Heart left ventricle (tissue), 16 donors: ENCODE measurements at regions not wholly inside any gene's neighbourhood (a gene's known extent, or its start where the extent isn't known, plus 50 kb on each side); places are given as distances from the start of the nearest gene placed in this dataset.

Experiments
- ATAC-seq, 4 donors: fragments of 200-7000 bp; cut with Tn5 transposase; one replicate each; pipeline ENCODE4 v1.9.1; 2020 to 2022; ENCODE audit warnings: moderate library complexity in 4 of 4, mild to moderate bottlenecking in 3 of 4, moderate number of reproducible peaks in 1 of 4
- DNase-seq, 5 donors: peaks; one replicate each; pipeline ENCODE4 v3.0.0-alpha.2; 2020
- H3K27ac ChIP-seq, 12 donors: fragments of 200-600 bp; sonication (generic) in 4 of 12; one replicate each; pipeline versions ENCODE4 v1.5.0 to v1.8.0; 2016 to 2022; ENCODE audit warnings: mild to moderate bottlenecking in 2 of 12
- H3K27me3 ChIP-seq, 9 donors: fragments of 200-600 bp; sonication (generic) in 2 of 9; one replicate each; pipeline versions ENCODE4 v1.5.1 to v1.8.0; 2016 to 2022; ENCODE audit warnings: mild to moderate bottlenecking in 3 of 9
- H3K36me3 ChIP-seq, 9 donors: fragments of 200-600 bp; sonication (generic) in 2 of 9; one replicate each; pipeline versions ENCODE4 v1.5.0 to v1.8.0; 2018 to 2022; ENCODE audit warnings: mild to moderate bottlenecking in 2 of 9
- H3K4me1 ChIP-seq, 12 donors: fragments of 200-600 bp; sonication (generic) in 4 of 12; one replicate each; pipeline versions ENCODE4 v1.5.0 to v1.8.0; 2016 to 2022; ENCODE audit warnings: mild to moderate bottlenecking in 3 of 12
- H3K4me3 ChIP-seq, 12 donors: fragments of 200-600 bp; sonication (generic) in 4 of 12; one replicate each; pipeline versions ENCODE4 v1.5.0 to v1.8.0; 2017 to 2022; ENCODE audit warnings: mild to moderate bottlenecking in 9 of 12, moderate library complexity in 4 of 12
- H3K9me3 ChIP-seq, 12 donors: fragments of 200-600 bp; sonication (generic) in 4 of 12; one replicate each; pipeline versions ENCODE4 v1.5.0 to v1.8.0; 2016 to 2022; ENCODE audit warnings: mild to moderate bottlenecking in 1 of 12
- CTCF ChIP-seq, 12 donors: fragments of 200-600 bp; sonication (generic) in 4 of 12; IDR thresholded peaks; one replicate each; pipeline versions ENCODE4 v1.5.0 to v1.8.0; 2018 to 2022; ENCODE audit warnings: antibody characterized with exemption in 12 of 12, mild to moderate bottlenecking in 5 of 12
- POLR2A ChIP-seq, 2 donors: fragments of 450-650 bp; IDR thresholded peaks; one replicate each; pipeline ENCODE4 v1.6.1; 2017; ENCODE audit warnings: antibody characterized with exemption in 2 of 2, mild to moderate bottlenecking in 2 of 2, moderate library complexity in 2 of 2
- WGBS, 4 donors: extraction: QIAGEN DNeasy Blood & Tissue Kit in 2 of 4; methylation state at CpG; one replicate each; pipeline versions ENCODE4 v1.1.5 to v1.1.7; 2013 to 2018; 5-methylcytosine and 5-hydroxymethylcytosine counted together
- intact Hi-C, 10 donors: fragments of 100-400 bp; cut with DNase I; formaldehyde crosslinking; loops; one replicate each; pipeline versions ENCODE4 v1.11.1 to v1.14.2; 2022
- donor health status: ischemic (EF 13 %, LVEDD 7.1; RV severe dilation, severe dysfunction).
- donor health status: healthy with polysubstance abuse.
- donor health status: DM: no; HTN: yes; CAD: no.
- donor health status: DM: no; HTN: no; CAD: no.
- donor health status: ischemic (EF 25% LVEDD 6.9; RV normal size, moderate dysfunction).
- donor health status: ischemic (EF 25% LVEDD 5.7; RV mildly dilated, moderate dysfunction).
- donor health status: healthy.
- donor health status: DM: yes; HTN: yes; CAD: no.
- donor health status: ischemic (EF 35%, LVEDD 5.7; RV mildly dilated, moderate dysfunction).
- donor health status: nonischemic (EF 11% LVEDD 7.7; RV severe dilation, severe dysfunction).
- donor health status: DM: yes; HTN: yes; CAD: no.
- donor health status: PGD.
- donor health status: ischemic (EF 29% LVEDD 5.4; RV normal size, mild dysfunction).
- donor health status: nonischemic (EF 23%, LVEDD 6.1; RV moderate dilation, normal function).

GRCh38 chr1:234759888-234760287 is 149.9 kb upstream of the IRF2BP2 start:
- no peak for DNase-seq
- no peaks in the 10 kb centered on the region for H3K36me3 ChIP-seq
- no peak overlapping the region for H3K4me3 ChIP-seq
- ATAC-seq: no peak
- H3K27ac ChIP-seq: no peak overlapping the region
- intact Hi-C loops: loop anchor here in 1 of 10 donors (10.0 kb wide), 1 partner anchor 65 kb away; no protein-coding TSS in a partner anchor
- WGBS, 4 donors: 94 to 96% (median 95%) methylated on average over 8 to 11 of the region's 11 CpGs
- peaks cover 0 to 33% (median 11%) of the 10 kb centered on the region in 12 donors for H3K4me1 ChIP-seq
- H3K9me3 ChIP-seq: no peaks in the 10 kb centered on the region
- no peaks in the 10 kb centered on the region for H3K27me3 ChIP-seq
- TF ChIP-seq CTCF (IDR thresholded peaks at IDR 0.05) (no peak), POLR2A (IDR thresholded peaks at IDR 0.05) (no peak)

GRCh38 chr1:234758851-234759250 is 148.9 kb upstream of the IRF2BP2 start:
- DNase-seq (no peak), ATAC-seq (no peak)
- Histone ChIP-seq H3K4me3 (no peak overlapping the region), H3K27ac (peak overlapping the region in 1 of 12 donors; percentile 15), H3K4me1 (peaks cover 0 to 33% (median 11%) of the 10 kb centered on the region in 12 donors), H3K9me3 (no peaks in the 10 kb centered on the region), H3K36me3 (no peaks in the 10 kb centered on the region), H3K27me3 (no peaks in the 10 kb centered on the region)
- TF ChIP-seq CTCF (IDR thresholded peaks at IDR 0.05) (no peak), POLR2A (IDR thresholded peaks at IDR 0.05) (no peak)
- 92 to 97% (median 96%) methylated on average over 11 of the region's 11 CpGs for WGBS, 4 donors
- intact Hi-C loops: loop anchor here in 1 of 10 donors (10.0 kb wide), 1 partner anchor 66 kb away; no protein-coding TSS in a partner anchor

- Histone ChIP-seq H3K9me3 (no peaks in the 10 kb centered on the region), H3K36me3 (no peaks in the 10 kb centered on the region), H3K27ac (no peak overlapping the region), H3K27me3 (no peaks in the 10 kb centered on the region), H3K4me3 (no peak overlapping the region), H3K4me1 (peaks cover 0 to 33% (median 11%) of the 10 kb centered on the region in 12 donors)
- DNase-seq (no peak), ATAC-seq (no peak)
- intact Hi-C loops: loop anchor here in 1 of 10 donors (10.0 kb wide), 1 partner anchor 68 kb away; no protein-coding TSS in a partner anchor
- no peak for TF ChIP-seq POLR2A (IDR thresholded peaks at IDR 0.05)
- no peak for TF ChIP-seq CTCF (IDR thresholded peaks at IDR 0.05)
- 91 to 96% (median 92%) methylated on average over 6 of the region's 6 CpGs for WGBS, 4 donors
Observed at GRCh38 chr1:234756857-234757256, 146.9 kb upstream of the IRF2BP2 start.

- TF ChIP-seq CTCF (IDR thresholded peaks at IDR 0.05) (no peak), POLR2A (IDR thresholded peaks at IDR 0.05) (no peak)
- Histone ChIP-seq H3K9me3 (no peaks in the 10 kb centered on the region), H3K4me3 (no peak overlapping the region), H3K4me1 (peaks cover 0 to 33% (median 16%) of the 10 kb centered on the region in 12 donors), H3K27ac (peak overlapping the region in 1 of 12 donors; percentile 10), H3K27me3 (no peaks in the 10 kb centered on the region), H3K36me3 (no peaks in the 10 kb centered on the region)
- no peak for ATAC-seq
- 86 to 89% (median 88%) methylated on average over 13 of the region's 13 CpGs for WGBS, 4 donors
- intact Hi-C loops: loop anchor here in 1 of 10 donors (10.0 kb wide), 1 partner anchor 69 kb away; no protein-coding TSS in a partner anchor
- no peak for DNase-seq
Observed at GRCh38 chr1:234756066-234756774, 146.2 kb upstream of the IRF2BP2 start.
